ENCODE measurements at regions not wholly inside any gene's neighbourhood (a gene's known extent, or its start where the extent isn't known, plus 50 kb on each side); places are given as distances from the start of the nearest gene placed in this dataset.

DNA sequence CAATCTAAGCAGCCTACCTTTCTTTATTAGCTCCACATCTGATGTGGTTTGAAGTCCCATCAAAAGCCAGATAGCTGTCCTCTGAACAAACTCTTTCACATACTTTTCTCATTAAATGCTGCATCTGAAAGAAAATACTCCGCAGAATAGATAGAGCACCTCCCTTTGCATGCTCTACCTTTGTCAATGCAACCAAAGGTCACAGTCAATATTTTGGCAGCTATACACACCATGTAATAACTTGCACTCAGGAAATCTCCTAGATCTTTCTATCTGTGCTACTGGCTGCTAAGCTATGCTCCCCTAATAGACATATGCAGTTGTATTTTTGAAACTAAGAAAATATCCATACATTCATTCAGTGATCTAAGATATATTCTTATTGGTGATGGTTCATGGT is 204.8 kb upstream of the ARRDC4 start:
- H3K27me3 ChIP-seq = no peaks in the 10 kb centered on the region
- H3K9me3 ChIP-seq = no peaks in the 10 kb centered on the region
- TF ChIP-seq, protein P1, sequence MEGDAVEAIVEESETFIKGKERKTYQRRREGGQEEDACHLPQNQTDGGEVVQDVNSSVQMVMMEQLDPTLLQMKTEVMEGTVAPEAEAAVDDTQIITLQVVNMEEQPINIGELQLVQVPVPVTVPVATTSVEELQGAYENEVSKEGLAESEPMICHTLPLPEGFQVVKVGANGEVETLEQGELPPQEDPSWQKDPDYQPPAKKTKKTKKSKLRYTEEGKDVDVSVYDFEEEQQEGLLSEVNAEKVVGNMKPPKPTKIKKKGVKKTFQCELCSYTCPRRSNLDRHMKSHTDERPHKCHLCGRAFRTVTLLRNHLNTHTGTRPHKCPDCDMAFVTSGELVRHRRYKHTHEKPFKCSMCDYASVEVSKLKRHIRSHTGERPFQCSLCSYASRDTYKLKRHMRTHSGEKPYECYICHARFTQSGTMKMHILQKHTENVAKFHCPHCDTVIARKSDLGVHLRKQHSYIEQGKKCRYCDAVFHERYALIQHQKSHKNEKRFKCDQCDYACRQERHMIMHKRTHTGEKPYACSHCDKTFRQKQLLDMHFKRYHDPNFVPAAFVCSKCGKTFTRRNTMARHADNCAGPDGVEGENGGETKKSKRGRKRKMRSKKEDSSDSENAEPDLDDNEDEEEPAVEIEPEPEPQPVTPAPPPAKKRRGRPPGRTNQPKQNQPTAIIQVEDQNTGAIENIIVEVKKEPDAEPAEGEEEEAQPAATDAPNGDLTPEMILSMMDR (IDR thresholded peaks at IDR 0.05) = no peak
- TF ChIP-seq POLR2A (IDR thresholded peaks at IDR 0.05) (no peak), EP300 (IDR thresholded peaks at IDR 0.05) (no peak)
- H3K4me3 ChIP-seq = no peak overlapping the region
- no peaks in the 10 kb centered on the region for H3K4me1 ChIP-seq (ENCODE audit: insufficient read depth)
- WGBS, 3 donors = 55 to 88% (median 66%) methylated on average over 1 of the region's 1 CpG
- intact Hi-C loops (cut with DNase I) = no loop called here
- no peak for DNase-seq
- H3K36me3 ChIP-seq = no peaks in the 10 kb centered on the region
- H3K27ac ChIP-seq = no peak overlapping the region

DNA sequence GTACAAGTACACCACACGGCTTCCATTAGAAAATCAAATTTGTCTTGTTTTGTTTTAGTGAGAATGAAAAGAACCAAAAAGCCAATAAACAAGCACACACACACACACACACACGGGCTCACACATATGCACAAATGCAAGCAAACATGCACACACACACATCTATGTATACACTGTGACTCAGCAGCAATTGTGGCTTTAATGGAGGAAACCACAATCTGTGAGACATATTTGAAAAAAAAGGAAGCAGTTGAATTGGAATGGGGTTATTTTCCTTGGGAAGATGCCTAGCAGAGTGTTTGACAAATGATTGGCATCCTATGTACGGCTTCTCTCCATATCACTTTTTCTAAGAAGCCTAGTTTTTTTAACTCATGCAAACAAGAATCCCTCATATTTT is 201.1 kb upstream of the ARRDC4 start:
- WGBS, 3 donors = 67 to 72% (median 70%) methylated on average over 3 of the region's 3 CpGs
- TF ChIP-seq EP300 (IDR thresholded peaks at IDR 0.05) = no peak
- TF ChIP-seq POLR2A (IDR thresholded peaks at IDR 0.05) = no peak
- TF ChIP-seq, protein P1 (IDR thresholded peaks at IDR 0.05) = no peak
- Histone ChIP-seq H3K4me3 (no peak overlapping the region), H3K36me3 (no peaks in the 10 kb centered on the region), H3K9me3 (no peaks in the 10 kb centered on the region), H3K27ac (no peak overlapping the region), H3K4me1 (ENCODE audit: insufficient read depth) (no peaks in the 10 kb centered on the region), H3K27me3 (no peaks in the 10 kb centered on the region)
- intact Hi-C loops (cut with DNase I) = no loop called here
- no peak for DNase-seq

DNA sequence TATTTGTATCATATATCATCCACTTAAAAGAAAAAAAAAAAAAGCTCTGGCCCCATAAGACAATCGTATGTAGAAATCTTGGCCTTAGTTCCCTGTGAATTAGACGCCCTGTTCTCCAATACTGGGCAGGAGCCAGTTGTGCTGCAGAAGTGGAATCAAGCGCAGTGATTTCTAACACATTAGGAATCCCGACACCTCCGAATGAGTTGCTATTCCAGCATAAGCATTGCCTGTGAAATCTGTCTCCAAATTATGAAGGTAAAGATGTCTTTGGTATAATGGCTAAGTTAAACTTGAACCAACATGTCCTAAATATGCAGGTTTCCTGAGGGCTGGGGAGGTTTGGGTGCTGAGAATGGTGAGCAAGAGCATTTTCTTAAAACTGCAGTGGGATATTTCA is 199.4 kb upstream of the ARRDC4 start:
- no peak overlapping the region for H3K27ac ChIP-seq
- TF ChIP-seq, protein P1 (IDR thresholded peaks at IDR 0.05) = no peak
- no peak for TF ChIP-seq POLR2A (IDR thresholded peaks at IDR 0.05)
- no peak for TF ChIP-seq EP300 (IDR thresholded peaks at IDR 0.05)
- no peaks in the 10 kb centered on the region for H3K4me1 ChIP-seq (ENCODE audit: insufficient read depth)
- no peaks in the 10 kb centered on the region for H3K36me3 ChIP-seq
- intact Hi-C loops (cut with DNase I) = no loop called here
- DNase-seq = no peak
- H3K9me3 ChIP-seq = no peaks in the 10 kb centered on the region
- 23 to 35% (median 28%) methylated on average over 5 of the region's 5 CpGs for WGBS, 3 donors
- H3K4me3 ChIP-seq = no peak overlapping the region
- H3K27me3 ChIP-seq = no peaks in the 10 kb centered on the region

DNA sequence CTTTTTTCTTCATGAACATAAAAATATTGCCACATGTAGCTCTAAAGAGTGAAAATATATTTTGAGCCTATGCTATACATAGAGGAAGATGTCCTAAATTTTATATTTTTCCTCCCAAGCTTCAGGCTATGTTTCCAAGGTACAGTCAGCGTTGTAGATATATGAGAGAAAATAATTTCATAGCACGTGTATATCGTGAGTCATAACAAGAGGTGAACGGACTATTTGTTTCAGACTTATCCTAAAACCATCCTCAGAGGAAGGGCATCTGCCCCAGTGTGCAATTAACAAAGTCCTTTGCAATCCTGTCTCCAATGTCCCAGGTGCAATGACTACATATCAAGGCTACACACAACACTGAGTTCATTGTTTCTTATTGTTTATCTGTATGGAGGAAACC is 177.3 kb upstream of the ARRDC4 start:
- no peaks in the 10 kb centered on the region for H3K4me1 ChIP-seq (ENCODE audit: insufficient read depth)
- no peak overlapping the region for H3K4me3 ChIP-seq
- WGBS, 3 donors = 49 to 61% (median 56%) methylated on average over 4 of the region's 4 CpGs
- TF ChIP-seq POLR2A (IDR thresholded peaks at IDR 0.05) (no peak), EP300 (IDR thresholded peaks at IDR 0.05) (no peak)
- TF ChIP-seq, protein P1 (IDR thresholded peaks at IDR 0.05) = no peak
- intact Hi-C loops (cut with DNase I) = no loop called here
- H3K36me3 ChIP-seq = no peaks in the 10 kb centered on the region
- no peaks in the 10 kb centered on the region for H3K9me3 ChIP-seq
- no peak overlapping the region for H3K27ac ChIP-seq
- H3K27me3 ChIP-seq = no peaks in the 10 kb centered on the region
- DNase-seq = no peak

DNA sequence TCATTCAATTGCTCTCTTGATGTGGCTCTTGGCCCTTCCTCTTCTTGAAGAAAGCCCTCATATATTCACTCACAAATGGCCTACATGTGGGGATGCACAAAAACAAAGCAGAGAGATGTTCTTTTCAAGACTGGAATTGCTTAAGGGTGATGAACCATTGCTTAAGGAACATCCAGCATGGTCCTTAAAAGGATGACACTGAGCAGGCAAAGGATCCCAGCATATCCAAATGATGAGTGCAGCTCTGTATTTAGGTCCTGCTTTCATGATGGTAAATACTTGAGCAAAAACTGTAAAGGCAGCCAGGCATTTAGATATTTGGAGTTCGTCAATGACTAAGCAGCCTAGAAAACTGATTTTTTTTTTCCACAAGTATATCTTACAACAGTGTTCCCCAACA is 173.8 kb upstream of the ARRDC4 start:
- no peaks in the 10 kb centered on the region for H3K27me3 ChIP-seq
- no peak for DNase-seq
- no peaks in the 10 kb centered on the region for H3K4me1 ChIP-seq (ENCODE audit: insufficient read depth)
- intact Hi-C loops (cut with DNase I) = no loop called here
- no peaks in the 10 kb centered on the region for H3K9me3 ChIP-seq
- H3K36me3 ChIP-seq = no peaks in the 10 kb centered on the region
- 76 to 81% (median 78%) methylated on average over 1 of the region's 1 CpG for WGBS, 3 donors
- H3K4me3 ChIP-seq = no peak overlapping the region
- no peak overlapping the region for H3K27ac ChIP-seq
- TF ChIP-seq, protein P1 (IDR thresholded peaks at IDR 0.05) = no peak
- TF ChIP-seq EP300 (IDR thresholded peaks at IDR 0.05) = no peak
- no peak for TF ChIP-seq POLR2A (IDR thresholded peaks at IDR 0.05)

Measured in ovary (tissue), 7 donors.